ENCODE measurements at regions not wholly inside any gene's neighbourhood (a gene's known extent, or its start where the extent isn't known, plus 50 kb on each side); places are given as distances from the start of the nearest gene placed in this dataset.
A peak's percentile ranks its signal among the peaks of the same experiment; 100 is the strongest.

DNA sequence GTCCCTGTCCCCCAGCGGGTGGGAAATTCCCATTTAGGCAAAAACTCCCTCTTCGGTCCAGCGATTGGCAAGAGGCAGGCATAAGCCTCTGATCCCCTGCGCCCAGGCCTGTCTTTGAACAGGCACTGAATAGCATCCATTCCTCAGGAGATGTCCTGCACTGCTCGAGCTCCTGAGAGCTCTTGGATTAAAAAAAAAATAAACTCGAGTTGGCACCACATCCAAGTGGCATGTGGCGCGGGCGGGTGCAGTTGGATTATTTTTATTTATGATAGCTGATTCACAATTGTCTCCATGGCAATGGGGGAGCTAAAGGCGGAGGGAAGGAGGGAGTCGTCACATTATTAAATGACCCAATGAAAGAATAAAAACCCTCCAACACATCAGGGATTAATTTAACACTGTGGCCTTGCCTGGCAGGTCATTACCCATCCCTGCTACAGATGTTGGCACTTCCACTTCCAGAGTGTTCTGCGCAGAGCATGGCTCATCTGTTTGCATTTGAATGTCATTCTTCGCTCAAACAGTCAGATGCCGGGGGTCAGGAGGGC lies 207.2 kb downstream of the AACS start:
- H2BK15ac ChIP-seq (ENCODE audit: low read length), result no peak overlapping the region
- H3K79me1 ChIP-seq (ENCODE audit: low read depth, low read length), result no peaks in the 10 kb centered on the region
- no peak overlapping the region for H4K91ac ChIP-seq (ENCODE audit: low read depth, low read length, poor library complexity)
- no peaks in the 10 kb centered on the region for H3K9me3 ChIP-seq (replicated peaks in 1 of 2; ENCODE audit: control insufficient read depth in 2 of 2, insufficient read depth in 1 of 2, low read depth in 1 of 2, low read length in 2 of 2)
- H3K27ac ChIP-seq (replicated peaks; ENCODE audit: low read length), result peak overlapping the region; percentile 13
- no peak overlapping the region for H3K4me2 ChIP-seq (ENCODE audit: insufficient read depth, low read length, poor library complexity, severe bottlenecking)
- H3K27me3 ChIP-seq (ENCODE audit: control insufficient read depth in 3 of 3, insufficient read depth in 3 of 3, low read depth in 1 of 3, low read length in 3 of 3), result peaks cover 0 to 14% (median 0%) of the 10 kb centered on the region in 3 experiments
- no peak overlapping the region for H2AK5ac ChIP-seq (ENCODE audit: low read depth, low read length)
- H2BK12ac ChIP-seq (ENCODE audit: low read length), result no peak overlapping the region
- no peak overlapping the region for H2BK120ac ChIP-seq (ENCODE audit: low read depth, low read length)
- no peak overlapping the region for H3K9ac ChIP-seq (ENCODE audit: low read depth, low read length, poor library complexity)
- H2AFZ ChIP-seq (ENCODE audit: low read length), result no peak overlapping the region
- no peak for DNase-seq (ENCODE audit: low spot score)
- H3K18ac ChIP-seq (ENCODE audit: low read length), result peak overlapping the region; percentile 15
- H3K4me1 ChIP-seq (ENCODE audit: control insufficient read depth in 2 of 2, insufficient read depth in 1 of 2, low read depth in 1 of 2, low read length in 2 of 2), result peaks cover 0 to 11% of the 10 kb centered on the region in 2 donors
- H2BK5ac ChIP-seq (ENCODE audit: low read length), result no peak overlapping the region
- no peak overlapping the region for H3K14ac ChIP-seq (ENCODE audit: low read length)
- no peak overlapping the region for H3K4ac ChIP-seq (ENCODE audit: low read length)
- no peaks in the 10 kb centered on the region for H3K36me3 ChIP-seq (replicated peaks in 1 of 2; ENCODE audit: control insufficient read depth in 2 of 2, insufficient read depth in 2 of 2, low read length in 2 of 2)
- WGBS, 2 donors (ENCODE audit: extremely low coverage in 2 of 2, insufficient read length in 2 of 2, insufficient replicate concordance in 1 of 2), result no CpG with 5 or more reads among the region's 14 CpGs
- H3K23ac ChIP-seq (ENCODE audit: low read depth, low read length, poor library complexity), result no peak overlapping the region
- no peak overlapping the region for H3K4me3 ChIP-seq (ENCODE audit: low read length in 2 of 2)
- H4K8ac ChIP-seq (ENCODE audit: low read depth, low read length), result no peak overlapping the region

DNA sequence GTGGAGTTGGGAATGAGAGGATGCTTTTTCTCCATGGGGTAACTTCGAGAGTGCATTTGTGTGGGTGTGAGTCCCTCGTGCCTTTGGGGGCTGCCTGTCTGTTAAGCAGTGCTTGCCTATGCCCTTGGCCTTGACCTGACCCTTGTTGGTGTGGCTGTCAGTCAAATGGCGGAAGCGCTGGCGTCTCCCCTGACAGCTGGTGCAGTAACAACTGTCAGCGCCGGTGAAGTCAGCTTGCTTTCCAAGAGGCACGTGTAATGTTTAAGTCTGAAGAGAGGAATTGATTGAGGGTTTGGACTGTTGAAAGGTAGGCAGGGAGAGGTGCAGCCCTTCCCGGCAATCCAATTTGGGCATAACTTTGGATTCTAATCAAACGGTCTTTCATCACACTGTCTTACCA lies 211.3 kb downstream of the AACS start:
- no peaks in the 10 kb centered on the region for H3K36me3 ChIP-seq (replicated peaks in 1 of 2; ENCODE audit: control insufficient read depth in 2 of 2, insufficient read depth in 2 of 2, low read length in 2 of 2)
- peaks cover 0 to 9% (median 0%) of the 10 kb centered on the region in 3 experiments for H3K27me3 ChIP-seq (ENCODE audit: control insufficient read depth in 3 of 3, insufficient read depth in 3 of 3, low read depth in 1 of 3, low read length in 3 of 3)
- no peak overlapping the region for H3K9ac ChIP-seq (ENCODE audit: low read depth, low read length, poor library complexity)
- no peak overlapping the region for H4K91ac ChIP-seq (ENCODE audit: low read depth, low read length, poor library complexity)
- peaks cover 3% of the 10 kb centered on the region for H3K79me1 ChIP-seq (ENCODE audit: low read depth, low read length)
- H4K8ac ChIP-seq (ENCODE audit: low read depth, low read length), result no peak overlapping the region
- peak overlapping the region; percentile 27 for H2AK5ac ChIP-seq (ENCODE audit: low read depth, low read length)
- no peak overlapping the region for H3K4me2 ChIP-seq (ENCODE audit: insufficient read depth, low read length, poor library complexity, severe bottlenecking)
- H3K23ac ChIP-seq (ENCODE audit: low read depth, low read length, poor library complexity), result no peak overlapping the region
- no CpG with 5 or more reads among the region's 10 CpGs for WGBS, 2 donors (ENCODE audit: extremely low coverage in 2 of 2, insufficient read length in 2 of 2, insufficient replicate concordance in 1 of 2)
- no peak overlapping the region for H3K18ac ChIP-seq (ENCODE audit: low read length)
- H3K9me3 ChIP-seq (replicated peaks in 1 of 2; ENCODE audit: control insufficient read depth in 2 of 2, insufficient read depth in 1 of 2, low read depth in 1 of 2, low read length in 2 of 2), result no peaks in the 10 kb centered on the region
- H2AFZ ChIP-seq (ENCODE audit: low read length), result no peak overlapping the region
- no peak overlapping the region for H2BK5ac ChIP-seq (ENCODE audit: low read length)
- no peak for DNase-seq (ENCODE audit: low spot score)
- H3K14ac ChIP-seq (ENCODE audit: low read length), result peak overlapping the region; percentile 32
- no peak overlapping the region for H2BK120ac ChIP-seq (ENCODE audit: low read depth, low read length)
- H3K4ac ChIP-seq (ENCODE audit: low read length), result no peak overlapping the region
- peak overlapping the region; percentile 42 for H2BK12ac ChIP-seq (ENCODE audit: low read length)
- no peak overlapping the region for H3K27ac ChIP-seq (replicated peaks; ENCODE audit: low read length)
- no peak overlapping the region for H2BK15ac ChIP-seq (ENCODE audit: low read length)
- peaks cover 0 to 19% of the 10 kb centered on the region in 2 donors for H3K4me1 ChIP-seq (ENCODE audit: control insufficient read depth in 2 of 2, insufficient read depth in 1 of 2, low read depth in 1 of 2, low read length in 2 of 2)
- no peak overlapping the region for H3K4me3 ChIP-seq (ENCODE audit: low read length in 2 of 2)

DNA sequence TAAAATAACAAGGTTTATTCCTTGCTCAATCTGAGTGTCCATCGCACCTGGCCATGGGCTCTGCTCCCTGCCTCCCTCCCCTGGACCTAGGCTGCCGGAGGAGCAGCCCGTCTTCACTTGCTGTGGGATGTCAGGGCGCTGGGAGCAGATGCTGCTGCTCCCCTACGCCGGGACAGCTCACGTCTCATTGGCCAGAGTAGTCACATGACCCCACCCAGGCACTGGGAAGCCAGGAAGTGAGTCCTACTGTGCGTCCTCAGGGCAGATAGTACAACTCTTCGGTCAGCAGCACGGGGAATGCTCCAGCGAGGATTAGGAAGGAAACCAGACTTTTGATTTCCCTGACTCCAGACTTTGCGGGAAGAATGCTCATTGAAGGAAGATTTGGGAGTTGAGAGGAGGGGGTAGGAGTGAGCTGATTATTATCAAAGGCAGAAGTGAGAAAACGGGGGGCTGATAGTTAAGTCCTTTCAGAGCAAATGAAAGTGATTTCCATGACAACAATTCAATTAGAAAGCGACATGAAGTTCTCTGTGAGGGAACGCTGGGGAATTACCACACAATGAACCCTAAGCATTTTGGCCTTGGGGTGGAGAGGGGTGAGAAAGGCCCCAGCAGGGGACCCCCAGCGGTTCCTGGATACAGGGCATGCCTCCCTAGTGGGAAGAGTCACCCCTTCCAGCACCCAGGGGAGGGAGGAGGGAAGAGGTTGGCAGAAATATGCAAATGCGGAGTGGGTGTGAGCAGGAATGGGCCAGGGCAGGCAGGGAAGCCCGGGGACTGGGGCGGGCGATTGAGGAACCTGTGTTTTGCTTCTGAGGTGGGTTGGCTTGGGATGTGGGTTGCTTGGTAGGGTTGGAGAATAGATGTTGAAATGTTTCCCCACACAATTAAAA lies 215.5 kb downstream of the AACS start:
- DNase-seq (ENCODE audit: low spot score), result peak; percentile 32
- Histone ChIP-seq H3K4me2 (ENCODE audit: insufficient read depth, low read length, poor library complexity, severe bottlenecking) (peak overlapping the region; percentile 34), H3K23ac (ENCODE audit: low read depth, low read length, poor library complexity) (no peak overlapping the region), H2BK120ac (ENCODE audit: low read depth, low read length) (no peak overlapping the region), H4K91ac (ENCODE audit: low read depth, low read length, poor library complexity) (no peak overlapping the region), H3K27me3 (ENCODE audit: control insufficient read depth in 3 of 3, insufficient read depth in 3 of 3, low read depth in 1 of 3, low read length in 3 of 3) (peaks cover 0 to 4% (median 0%) of the 10 kb centered on the region in 3 experiments), H3K27ac (replicated peaks; ENCODE audit: low read length) (peak overlapping the region; percentile 5), H2AFZ (ENCODE audit: low read length) (peak overlapping the region; percentile 43), H2AK5ac (ENCODE audit: low read depth, low read length) (no peak overlapping the region), H3K9ac (ENCODE audit: low read depth, low read length, poor library complexity) (no peak overlapping the region), H3K14ac (ENCODE audit: low read length) (no peak overlapping the region), H3K9me3 (replicated peaks in 1 of 2; ENCODE audit: control insufficient read depth in 2 of 2, insufficient read depth in 1 of 2, low read depth in 1 of 2, low read length in 2 of 2) (peaks cover 0 to 2% of the 10 kb centered on the region in 2 donors), H4K8ac (ENCODE audit: low read depth, low read length) (no peak overlapping the region), H3K36me3 (replicated peaks in 1 of 2; ENCODE audit: control insufficient read depth in 2 of 2, insufficient read depth in 2 of 2, low read length in 2 of 2) (no peaks in the 10 kb centered on the region), H2BK5ac (ENCODE audit: low read length) (no peak overlapping the region), H3K4me3 (ENCODE audit: low read length in 2 of 2) (no peak overlapping the region), H2BK12ac (ENCODE audit: low read length) (no peak overlapping the region), H3K79me1 (ENCODE audit: low read depth, low read length) (peaks cover 3% of the 10 kb centered on the region), H3K4me1 (ENCODE audit: control insufficient read depth in 2 of 2, insufficient read depth in 1 of 2, low read depth in 1 of 2, low read length in 2 of 2) (peaks cover 0 to 13% of the 10 kb centered on the region in 2 donors), H3K18ac (ENCODE audit: low read length) (peak overlapping the region; percentile 46), H2BK15ac (ENCODE audit: low read length) (no peak overlapping the region), H3K4ac (ENCODE audit: low read length) (no peak overlapping the region)
- WGBS, 2 donors (ENCODE audit: extremely low coverage in 2 of 2, insufficient read length in 2 of 2, insufficient replicate concordance in 1 of 2), result no CpG with 5 or more reads among the region's 20 CpGs

DNA sequence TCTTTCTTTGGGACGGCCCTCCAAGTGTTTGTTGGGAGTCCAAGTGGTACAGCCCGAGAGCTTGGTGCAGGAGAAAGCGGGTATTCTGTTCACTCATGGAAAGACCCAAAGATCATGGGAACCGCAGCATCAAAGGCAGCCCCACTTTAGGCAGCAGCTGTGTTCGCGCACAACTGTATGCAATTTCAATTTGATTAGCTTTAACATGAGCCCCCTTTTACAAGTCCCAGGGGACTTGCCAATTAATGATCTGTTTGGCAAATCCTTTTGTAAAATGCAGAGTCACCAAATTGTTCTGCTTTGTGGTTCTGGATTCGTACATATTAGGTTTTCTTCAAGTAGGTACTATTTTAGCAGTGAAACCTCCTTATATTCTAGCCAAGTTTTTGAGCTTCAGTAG lies 217.7 kb downstream of the AACS start:
- no CpG with 5 or more reads among the region's 7 CpGs for WGBS, 2 donors (ENCODE audit: extremely low coverage in 2 of 2, insufficient read length in 2 of 2, insufficient replicate concordance in 1 of 2)
- no peak overlapping the region for H2AK5ac ChIP-seq (ENCODE audit: low read depth, low read length)
- H3K14ac ChIP-seq (ENCODE audit: low read length), result no peak overlapping the region
- H3K36me3 ChIP-seq (replicated peaks in 1 of 2; ENCODE audit: control insufficient read depth in 2 of 2, insufficient read depth in 2 of 2, low read length in 2 of 2), result peaks cover 0 to 2% of the 10 kb centered on the region in 2 donors
- H2BK120ac ChIP-seq (ENCODE audit: low read depth, low read length), result no peak overlapping the region
- no peak overlapping the region for H3K23ac ChIP-seq (ENCODE audit: low read depth, low read length, poor library complexity)
- H2BK5ac ChIP-seq (ENCODE audit: low read length), result no peak overlapping the region
- peaks cover 0 to 13% of the 10 kb centered on the region in 2 donors for H3K4me1 ChIP-seq (ENCODE audit: control insufficient read depth in 2 of 2, insufficient read depth in 1 of 2, low read depth in 1 of 2, low read length in 2 of 2)
- no peak overlapping the region for H3K18ac ChIP-seq (ENCODE audit: low read length)
- H2AFZ ChIP-seq (ENCODE audit: low read length), result no peak overlapping the region
- H3K4ac ChIP-seq (ENCODE audit: low read length), result no peak overlapping the region
- DNase-seq (ENCODE audit: low spot score), result no peak
- no peak overlapping the region for H2BK12ac ChIP-seq (ENCODE audit: low read length)
- no peak overlapping the region for H3K4me2 ChIP-seq (ENCODE audit: insufficient read depth, low read length, poor library complexity, severe bottlenecking)
- no peak overlapping the region for H3K27ac ChIP-seq (replicated peaks; ENCODE audit: low read length)
- no peak overlapping the region for H4K8ac ChIP-seq (ENCODE audit: low read depth, low read length)
- peaks cover 3% of the 10 kb centered on the region for H3K79me1 ChIP-seq (ENCODE audit: low read depth, low read length)
- no peak overlapping the region for H4K91ac ChIP-seq (ENCODE audit: low read depth, low read length, poor library complexity)
- peaks cover 0 to 2% of the 10 kb centered on the region in 2 donors for H3K9me3 ChIP-seq (replicated peaks in 1 of 2; ENCODE audit: control insufficient read depth in 2 of 2, insufficient read depth in 1 of 2, low read depth in 1 of 2, low read length in 2 of 2)
- no peak overlapping the region for H3K9ac ChIP-seq (ENCODE audit: low read depth, low read length, poor library complexity)
- H2BK15ac ChIP-seq (ENCODE audit: low read length), result no peak overlapping the region
- H3K4me3 ChIP-seq (ENCODE audit: low read length in 2 of 2), result no peak overlapping the region
- no peaks in the 10 kb centered on the region for H3K27me3 ChIP-seq (ENCODE audit: control insufficient read depth in 3 of 3, insufficient read depth in 3 of 3, low read depth in 1 of 3, low read length in 3 of 3)
